ENCODE measurements at regions not wholly inside any gene's neighbourhood (a gene's known extent, or its start where the extent isn't known, plus 50 kb on each side); places are given as distances from the start of the nearest gene placed in this dataset.

- no peak for DNase-seq
These were observed 77.8 kb upstream of the STK17B start for GRCh38 chr2:196249171-196249570.

DNA sequence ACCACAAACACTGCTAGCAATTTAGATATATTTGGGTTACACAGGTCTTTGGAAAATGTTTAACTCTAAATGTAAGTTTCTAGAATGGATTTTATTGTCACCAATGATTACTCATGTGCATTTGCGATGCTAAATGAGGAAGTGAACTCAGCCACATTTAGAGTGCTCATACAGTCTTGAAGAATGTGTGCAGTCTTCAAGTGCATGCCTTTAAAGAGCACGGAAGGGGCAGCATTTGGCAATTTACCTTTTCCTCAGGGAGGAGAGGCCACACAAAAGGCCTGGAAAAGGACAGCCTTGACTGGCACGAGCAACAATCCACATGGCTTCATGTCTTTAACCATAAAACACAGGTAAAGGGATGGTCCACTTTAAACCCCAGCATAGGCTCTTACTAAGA, 78.5 kb upstream of the STK17B start:
- DNase-seq = no peak

- DNase-seq = no peak
These were observed 79.8 kb upstream of the STK17B start for GRCh38 chr2:196251132-196251531.

DNA sequence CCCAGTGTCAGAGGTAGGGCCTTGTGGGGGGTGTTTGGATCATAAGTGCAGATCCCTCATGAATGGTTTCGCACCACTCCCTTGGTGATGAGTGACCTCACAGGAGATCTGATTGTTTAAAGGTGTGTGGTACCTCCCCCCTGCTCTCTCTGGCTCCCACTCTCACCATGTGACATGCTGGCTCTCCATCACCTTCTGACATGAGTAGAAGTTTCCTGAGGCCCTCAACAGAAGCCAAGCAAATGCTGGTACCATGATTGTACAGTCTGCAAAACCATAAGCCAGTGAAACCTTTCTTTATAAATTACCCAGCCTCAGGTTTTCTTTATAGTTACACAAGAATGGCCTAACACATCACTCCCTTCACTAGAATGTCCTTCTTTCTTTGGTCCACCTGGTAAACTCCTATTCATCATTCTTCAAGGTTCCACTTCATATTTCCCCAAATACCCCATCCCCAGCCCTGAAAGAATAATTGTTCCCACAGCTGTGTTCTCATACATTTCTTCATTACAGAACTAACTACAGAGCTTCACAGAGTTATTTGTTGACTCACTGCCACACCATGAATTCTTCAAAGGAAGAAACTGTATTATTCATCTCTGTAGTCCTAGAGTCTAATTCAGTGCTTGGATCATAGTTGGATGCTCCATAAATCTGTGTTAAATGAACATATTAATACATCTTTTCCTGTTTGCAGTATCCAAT, 81.2 kb upstream of the STK17B start:
- no peak for DNase-seq

DNA sequence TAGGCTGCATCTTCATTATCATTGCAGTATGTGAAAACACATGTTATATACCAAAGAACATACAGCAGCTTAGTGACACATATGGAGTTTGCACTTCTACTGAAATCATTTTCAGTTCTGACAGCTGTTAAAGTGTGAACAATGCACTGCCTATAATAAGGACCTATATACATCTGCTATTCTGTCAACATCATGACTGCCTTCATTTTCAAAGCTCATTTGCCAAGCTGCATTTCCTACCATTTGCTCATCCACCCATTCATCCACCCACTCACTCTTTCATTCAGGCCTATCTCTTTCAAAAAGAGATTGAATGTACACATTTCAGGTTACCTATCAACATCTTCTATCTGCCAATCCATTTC, 81.7 kb upstream of the STK17B start:
- DNase-seq = no peak

DNA sequence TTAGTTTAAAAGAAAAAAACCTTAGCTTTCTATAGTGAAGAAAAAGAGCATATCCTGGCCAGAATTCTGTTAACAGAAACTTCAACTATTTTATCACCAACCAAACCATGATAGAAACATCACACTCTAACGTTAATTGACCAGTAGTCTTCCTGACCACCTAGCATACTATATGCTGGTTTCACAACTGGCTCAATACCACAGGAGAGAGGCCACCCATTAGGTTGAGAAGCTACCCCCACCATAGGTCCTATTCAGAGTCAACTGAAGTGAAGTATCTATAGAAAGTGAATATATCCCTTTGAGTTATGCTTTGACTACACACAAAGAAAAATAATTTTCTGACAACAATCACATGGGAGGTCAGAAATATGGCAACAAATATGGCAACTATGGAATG, 85.2 kb upstream of the STK17B start:
- DNase-seq = no peak

GRCh38 chr2:196257086-196257485, 85.7 kb upstream of the STK17B start:
- no peak for DNase-seq

DNA sequence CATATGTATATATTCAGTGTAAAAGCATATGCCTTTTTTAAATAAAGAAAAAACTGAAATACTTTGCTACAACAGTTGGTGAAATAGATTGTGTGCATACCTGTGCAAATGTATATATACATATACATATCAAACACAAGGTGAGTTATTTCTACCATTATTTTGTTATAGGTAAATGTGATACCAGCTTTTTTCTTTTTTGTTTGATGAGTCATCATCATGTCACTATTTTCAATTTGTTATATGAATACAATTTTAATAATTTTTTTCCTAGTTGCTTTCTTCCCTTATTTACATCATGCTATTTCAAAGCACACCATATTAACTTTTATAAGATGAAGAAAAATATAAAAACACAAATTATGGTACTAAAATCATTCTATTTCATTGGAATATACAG, 87.0 kb upstream of the STK17B start:
- DNase-seq = no peak

DNA sequence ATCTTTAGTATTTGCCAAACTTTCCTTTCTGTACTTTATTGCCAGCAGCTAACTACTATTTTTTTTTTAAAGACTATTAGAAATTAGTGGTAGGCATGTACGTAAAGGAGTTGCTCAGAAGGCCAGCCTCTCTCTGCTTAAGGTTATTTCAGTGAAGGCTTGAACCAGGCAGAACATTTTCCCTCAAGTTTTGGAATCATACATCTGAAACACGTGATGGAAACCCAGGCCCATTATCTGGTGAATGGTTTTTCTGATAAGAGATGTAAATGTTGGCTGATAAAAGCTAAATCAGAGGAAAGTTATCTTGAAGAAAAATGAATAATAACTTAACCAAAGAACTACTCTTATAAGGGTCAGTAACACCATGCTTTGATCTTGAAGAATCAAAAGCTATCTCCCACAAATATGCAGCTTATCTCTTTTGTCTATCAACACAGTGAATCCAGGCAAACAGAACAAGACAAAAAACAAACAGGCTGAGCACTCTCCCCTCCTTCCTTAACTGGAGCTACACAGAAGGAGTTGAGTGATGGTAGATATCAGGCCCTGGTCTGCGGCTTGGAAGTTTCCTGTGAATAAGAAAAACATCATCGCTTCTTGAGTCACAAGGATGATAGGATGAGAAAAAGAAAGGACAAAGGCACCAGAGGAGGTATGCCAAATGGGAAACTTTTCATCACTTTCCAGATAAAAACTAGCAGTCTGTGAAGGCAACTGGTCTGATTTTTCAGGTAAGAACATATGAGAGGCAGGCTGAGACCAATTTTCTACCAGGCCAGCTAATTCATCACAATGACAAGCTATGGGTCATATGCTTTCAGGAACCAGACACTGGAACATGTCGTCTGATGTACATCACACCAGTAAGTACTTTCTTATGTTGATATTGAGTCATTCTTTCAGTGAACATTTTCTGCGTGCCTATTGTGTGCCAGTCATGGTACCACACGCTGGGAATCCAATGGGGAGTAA, 88.4 kb upstream of the STK17B start:
- DNase-seq = peak; percentile 56

GRCh38 chr2:196260546-196260945, 89.2 kb upstream of the STK17B start:
- no peak for DNase-seq

DNA sequence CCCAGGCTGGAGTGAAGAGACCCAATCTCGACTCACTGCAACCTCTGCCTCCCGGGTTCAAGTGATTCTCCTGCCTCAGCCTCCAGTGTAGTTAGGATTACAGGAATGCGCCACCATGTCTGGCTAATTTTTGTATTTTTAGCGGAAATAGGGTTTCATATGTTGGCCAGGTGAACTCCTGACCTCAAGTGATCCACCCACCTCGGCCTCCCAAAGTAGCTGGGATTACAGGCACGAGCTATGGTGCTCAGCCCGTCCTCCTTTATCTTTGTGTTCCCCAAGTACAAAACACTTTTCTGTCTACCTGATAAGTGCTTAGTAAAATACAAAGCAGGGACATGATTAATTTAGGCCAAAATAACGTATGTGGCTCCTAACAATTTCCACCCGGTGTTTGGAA, 91.2 kb upstream of the STK17B start:
- DNase-seq = no peak

DNA sequence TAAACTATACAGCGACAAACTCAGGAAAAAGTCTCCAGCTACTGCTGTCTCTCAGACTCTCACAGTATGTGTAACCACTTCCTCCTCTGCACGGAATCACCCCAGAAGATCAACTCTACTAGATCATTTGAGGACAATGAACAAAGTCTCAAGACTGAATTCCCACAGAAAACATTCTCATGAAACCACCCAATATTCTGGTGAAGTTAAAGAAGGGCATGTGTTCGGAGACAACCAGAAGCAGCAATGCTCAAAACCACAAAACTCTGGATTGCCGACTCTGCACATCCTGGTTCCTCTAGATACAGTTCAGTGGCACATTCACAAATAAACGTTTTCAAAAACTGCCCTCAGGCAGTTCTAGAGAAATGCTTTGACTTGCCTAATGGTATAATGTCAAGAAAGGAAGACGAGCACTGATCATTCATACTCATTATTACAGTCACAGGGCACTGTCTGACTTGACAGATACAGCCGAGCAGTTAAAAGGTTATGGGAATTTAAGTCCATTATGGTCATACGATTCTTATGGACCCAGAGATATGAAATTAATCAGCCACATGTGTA, 91.9 kb upstream of the STK17B start:
- peak; percentile 13 for DNase-seq

- DNase-seq = no peak
These were observed 95.0 kb upstream of the STK17B start for GRCh38 chr2:196266351-196266750.

GRCh38 chr2:196266855-196267254, 95.5 kb upstream of the STK17B start:
- DNase-seq = no peak

GRCh38 chr2:196268025-196268424, 96.6 kb upstream of the STK17B start:
- no peak for DNase-seq

DNA sequence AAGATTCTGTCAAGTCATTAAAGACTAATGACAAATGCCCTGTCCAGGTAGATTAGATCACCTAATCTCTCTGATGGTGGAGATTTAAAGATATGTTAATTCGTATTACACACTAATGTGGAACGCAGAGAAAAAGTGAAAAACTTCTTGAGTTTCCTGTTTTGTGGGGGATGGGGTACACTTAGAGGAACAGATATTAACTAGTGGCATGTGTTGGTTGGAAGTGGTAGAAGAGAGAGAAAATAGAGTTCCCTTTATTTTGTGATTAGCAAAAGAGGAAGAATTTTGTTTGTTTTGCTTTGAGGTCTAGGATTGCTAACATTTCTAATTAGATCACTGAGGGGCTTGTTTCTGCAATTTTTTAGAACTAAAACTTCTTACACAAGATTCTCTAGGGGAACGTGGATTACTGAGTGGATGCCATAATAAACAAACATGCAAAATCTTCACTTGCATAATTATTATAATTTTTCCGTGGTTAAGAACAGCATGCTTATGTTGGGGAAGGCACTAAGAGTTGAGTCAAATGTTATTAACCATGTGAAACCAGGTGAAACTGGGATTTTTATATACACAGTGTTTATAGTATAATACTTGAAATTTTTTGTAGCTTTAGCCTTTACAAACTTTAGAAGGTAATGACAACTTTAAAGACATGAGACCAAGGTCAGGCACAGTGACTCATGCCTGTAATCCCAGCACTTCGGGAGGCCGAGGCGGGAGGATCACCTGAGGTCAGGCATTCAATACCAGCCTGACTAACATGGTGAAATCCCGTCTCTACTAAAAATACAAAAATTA, 97.4 kb upstream of the STK17B start:
- no peak for DNase-seq

GRCh38 chr2:196271795-196272194, 100.4 kb upstream of the STK17B start:
- DNase-seq = no peak

DNA sequence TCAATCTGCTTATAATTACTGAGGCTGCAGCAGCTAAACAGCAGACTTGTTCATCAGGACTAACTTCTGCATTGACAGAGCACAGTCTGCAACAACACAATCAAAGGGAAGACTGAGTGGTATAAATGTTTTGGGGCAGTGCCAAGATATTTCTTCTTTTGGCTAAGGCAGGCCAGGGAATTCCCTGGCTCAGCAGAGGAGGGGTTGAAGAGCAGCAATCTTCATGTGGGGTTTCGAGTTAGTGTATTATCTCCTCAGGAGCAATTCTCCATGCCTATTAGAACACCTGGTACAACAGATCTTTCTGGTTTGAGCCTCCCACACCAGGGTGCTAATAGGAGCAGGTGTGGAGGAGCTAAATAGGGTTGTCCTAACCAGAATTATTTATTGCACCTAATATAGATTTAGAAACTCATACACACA, 103.0 kb upstream of the STK17B start:
- DNase-seq = no peak

DNA sequence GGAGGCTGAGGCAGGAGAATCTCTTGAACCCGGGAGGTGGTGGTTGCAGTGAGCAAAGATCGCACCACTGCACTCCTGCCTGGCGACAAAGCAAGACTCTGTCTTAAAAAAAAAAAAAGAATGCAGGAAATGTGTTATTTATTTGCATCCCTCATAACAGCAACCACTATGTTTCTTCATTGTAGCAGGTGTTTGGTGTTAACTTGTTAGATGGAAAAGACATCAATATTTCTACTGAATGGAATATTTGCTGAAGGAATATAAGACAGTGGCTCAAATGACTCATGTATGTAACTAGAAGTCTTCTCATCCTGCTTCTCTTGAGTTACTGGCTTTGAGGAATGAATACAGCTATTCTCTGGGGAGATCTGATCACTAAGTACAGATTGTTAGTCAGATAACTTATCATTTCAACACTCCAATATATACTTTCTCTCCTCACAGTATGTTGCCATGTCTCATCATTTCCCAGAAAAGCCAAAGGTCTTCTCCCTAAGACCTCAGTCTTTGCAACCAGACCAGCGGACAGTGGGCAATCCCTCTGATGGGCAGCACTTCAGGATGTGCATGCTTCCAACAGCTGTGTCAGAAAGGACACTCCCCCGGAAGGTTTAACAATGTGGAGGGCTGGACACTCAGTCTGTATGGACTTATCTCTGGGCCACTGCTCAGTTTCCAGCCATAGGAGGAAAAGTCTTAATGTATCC, 104.4 kb upstream of the STK17B start:
- DNase-seq = no peak

DNA sequence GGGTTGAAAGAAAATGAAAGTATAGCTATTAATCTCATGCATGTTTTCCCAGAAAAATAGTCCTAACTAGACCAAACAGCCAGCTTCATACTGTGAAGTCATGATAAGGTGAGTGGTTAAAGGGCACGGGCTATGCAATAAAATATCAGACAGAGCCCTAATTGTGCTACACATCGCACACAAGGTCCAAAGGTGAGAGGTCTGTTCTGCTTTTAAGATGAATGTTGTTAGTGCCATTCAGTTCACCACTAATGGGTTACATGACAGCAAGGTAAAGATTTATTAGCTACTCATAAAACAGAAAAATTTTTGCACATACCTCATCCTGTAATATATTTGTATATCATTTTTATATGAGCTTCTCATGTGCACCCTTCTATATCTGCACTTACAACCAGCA, 105.0 kb upstream of the STK17B start:
- DNase-seq = no peak

- no peak for DNase-seq
These were observed 105.6 kb upstream of the STK17B start for GRCh38 chr2:196277002-196277401.

DNA sequence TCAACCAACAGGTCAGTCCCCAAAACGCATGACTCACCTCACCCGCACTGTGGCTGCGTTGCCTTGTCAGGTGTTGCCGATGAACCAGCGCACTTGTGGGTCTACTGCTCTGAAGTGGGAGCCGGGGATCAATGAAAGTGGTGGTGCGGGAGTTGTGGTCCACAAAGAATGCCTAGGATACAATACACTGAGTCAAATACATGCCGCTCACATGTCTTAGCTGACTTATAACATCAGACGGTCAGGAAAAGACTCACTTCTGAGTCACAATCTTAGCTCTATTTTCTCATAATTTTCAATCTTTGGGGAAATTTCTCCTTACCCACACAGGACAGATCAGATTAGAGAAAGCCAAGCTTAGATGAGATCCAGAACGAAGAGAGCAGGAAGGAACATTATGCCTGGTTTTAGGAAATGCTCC, 107.1 kb upstream of the STK17B start:
- DNase-seq = peak; percentile 66

All from stimulated activated naive CD4-positive, alpha-beta T cell treated with Interleukin-2 at 50 U/mL for 16 hours (primary cell).